Fibroblast of lung (primary cell): ENCODE measurements at regions not wholly inside any gene's neighbourhood (a gene's known extent, or its start where the extent isn't known, plus 50 kb on each side); places are given as distances from the start of the nearest gene placed in this dataset.

ENCODE experiments used
- DNase-seq, 2 donors: peaks; one replicate each; pipeline versions ENCODE4 v3.0.0 to v3.0.0-alpha.2; 2010; ENCODE audit warnings: low read depth in 2 of 2
- H2AFZ ChIP-seq: 2 replicates; pipeline ENCODE4 v1.5.1; 2012; ENCODE audit warnings: low read length, control low read depth, inconsistent platforms
- H3K27ac ChIP-seq: 2 replicates; pipeline ENCODE4 v1.5.1; 2011; ENCODE audit warnings: low read length, control low read depth; ENCODE audit not compliant: insufficient read depth
- H3K27me3 ChIP-seq: 2 replicates; pipeline ENCODE4 v1.5.1; 2011; ENCODE audit warnings: mild to moderate bottlenecking, low read length; ENCODE audit not compliant: control insufficient read depth, insufficient read depth
- H3K36me3 ChIP-seq: 2 replicates; pipeline ENCODE4 v1.5.1; 2011; ENCODE audit warnings: low read length; ENCODE audit not compliant: control insufficient read depth, insufficient read depth
- H3K4me1 ChIP-seq: 2 replicates; pipeline ENCODE4 v1.5.1; 2011; ENCODE audit warnings: low read length; ENCODE audit not compliant: control insufficient read depth, insufficient read depth; ENCODE audit errors: extremely low read depth
- H3K4me2 ChIP-seq: 2 replicates; pipeline ENCODE4 v1.5.1; 2011; ENCODE audit warnings: low read length, control low read depth; ENCODE audit not compliant: insufficient read depth; ENCODE audit errors: extremely low read depth
- H3K4me3 ChIP-seq, 4 experiments: fragments of 200-600 bp in 1 of 4; sonication (generic) in 1 of 4; replicated peaks in 1 of 4; 2 replicates each; pipeline ENCODE4 v1.5.1; 2011 to 2016; ENCODE audit warnings: low read length in 4 of 4, low read depth in 3 of 4, mild to moderate bottlenecking in 3 of 4, control low read depth in 2 of 4, inconsistent platforms in 1 of 4, mixed read lengths in 1 of 4; ENCODE audit not compliant: insufficient read depth in 1 of 4; ENCODE audit errors: control extremely low read depth in 1 of 4
- H3K79me2 ChIP-seq: 2 replicates; pipeline ENCODE4 v1.5.1; 2012; ENCODE audit warnings: mild to moderate bottlenecking, low read length, inconsistent platforms; ENCODE audit not compliant: control insufficient read depth, insufficient read depth
- H3K9ac ChIP-seq: 2 replicates; pipeline ENCODE4 v1.5.1; 2011; ENCODE audit warnings: mild to moderate bottlenecking, low read length, control low read depth; ENCODE audit not compliant: insufficient read depth
- H3K9me3 ChIP-seq: 2 replicates; pipeline ENCODE4 v1.5.1; 2012; ENCODE audit warnings: low read depth, low read length; ENCODE audit not compliant: control insufficient read depth, insufficient read depth
- H4K20me1 ChIP-seq: 2 replicates; pipeline ENCODE4 v1.5.1; 2011; ENCODE audit warnings: low read length; ENCODE audit not compliant: control insufficient read depth, insufficient read depth; ENCODE audit errors: extremely low read depth
- CTCF ChIP-seq, 2 donors: IDR thresholded peaks in 1 of 2; conservative IDR thresholded peaks in 1 of 2; 1 replicate in 1 of 2; 2 replicates in 1 of 2; pipeline ENCODE4 v1.5.1; 2011 to 2012; ENCODE audit warnings: low read length in 2 of 2, control low read depth in 1 of 2, inconsistent platforms in 1 of 2, low read depth in 1 of 2, mild to moderate bottlenecking in 1 of 2
- EZH2 ChIP-seq: IDR thresholded peaks from 2 replicates; pipeline ENCODE4 v1.5.1; 2012; ENCODE audit warnings: low read length, control low read depth, mild to moderate bottlenecking; ENCODE audit errors: missing control alignments

- Histone ChIP-seq H3K9ac (no peak overlapping the region), H3K4me3 (no peak overlapping the region), H3K27me3 (peaks cover 20% of the 10 kb centered on the region), H3K27ac (no peak overlapping the region), H3K9me3 (no peaks in the 10 kb centered on the region), H3K79me2 (no peaks in the 10 kb centered on the region), H3K36me3 (no peaks in the 10 kb centered on the region), H3K4me1 (no peaks in the 10 kb centered on the region), H2AFZ (no peak overlapping the region), H3K4me2 (no peak overlapping the region), H4K20me1 (no peaks in the 10 kb centered on the region)
- TF ChIP-seq EZH2 (no peak), CTCF (conservative IDR thresholded peaks at IDR 0.05 in 1 of 2, IDR thresholded peaks at IDR 0.05 in 1 of 2; ENCODE audit: low read depth in 1 of 2, low read length in 2 of 2) (no peak)
- no peak for DNase-seq
Measured at GRCh38 chr5:135163391-135163790, 129.4 kb upstream of the PITX1 start.

GRCh38 chr5:135162661-135163265, 128.7 kb upstream of the PITX1 start:
- Histone ChIP-seq H3K27me3 (peaks cover 17% of the 10 kb centered on the region), H3K4me1 (no peaks in the 10 kb centered on the region), H3K9ac (no peak overlapping the region), H3K79me2 (no peaks in the 10 kb centered on the region), H4K20me1 (no peaks in the 10 kb centered on the region), H3K4me2 (no peak overlapping the region), H2AFZ (no peak overlapping the region), H3K36me3 (no peaks in the 10 kb centered on the region), H3K27ac (no peak overlapping the region), H3K4me3 (no peak overlapping the region), H3K9me3 (no peaks in the 10 kb centered on the region)
- TF ChIP-seq EZH2 (no peak), CTCF (conservative IDR thresholded peaks at IDR 0.05 in 1 of 2, IDR thresholded peaks at IDR 0.05 in 1 of 2; ENCODE audit: low read depth in 1 of 2, low read length in 2 of 2) (peak; percentile 18 to 21)
- DNase-seq: no peak

- no peak overlapping the region for H3K4me3 ChIP-seq
- no peak overlapping the region for H3K4me2 ChIP-seq
- H3K36me3 ChIP-seq: no peaks in the 10 kb centered on the region
- DNase-seq: no peak
- H3K9ac ChIP-seq: no peak overlapping the region
- H3K79me2 ChIP-seq: no peaks in the 10 kb centered on the region
- H3K4me1 ChIP-seq: no peaks in the 10 kb centered on the region
- no peaks in the 10 kb centered on the region for H4K20me1 ChIP-seq
- TF ChIP-seq CTCF (conservative IDR thresholded peaks at IDR 0.05 in 1 of 2, IDR thresholded peaks at IDR 0.05 in 1 of 2; ENCODE audit: low read depth in 1 of 2, low read length in 2 of 2): no peak
- no peak for TF ChIP-seq EZH2
- H3K27me3 ChIP-seq: peaks cover 12% of the 10 kb centered on the region
- no peaks in the 10 kb centered on the region for H3K9me3 ChIP-seq
- no peak overlapping the region for H3K27ac ChIP-seq
- no peak overlapping the region for H2AFZ ChIP-seq
Measured at GRCh38 chr5:135161221-135161620, 127.2 kb upstream of the PITX1 start.
